ENCODE measurements at regions not wholly inside any gene's neighbourhood (a gene's known extent, or its start where the extent isn't known, plus 50 kb on each side); places are given as distances from the start of the nearest gene placed in this dataset.

- DNase-seq, result no peak
Observed at GRCh38 chr1:29461115-29461739, 224.9 kb downstream of the PTPRU start.

GRCh38 chr1:29460694-29461093, 224.4 kb downstream of the PTPRU start:
- DNase-seq, result no peak

GRCh38 chr1:29460041-29460610, 223.8 kb downstream of the PTPRU start:
- no peak for DNase-seq

GRCh38 chr1:29459620-29459945, 223.3 kb downstream of the PTPRU start:
- DNase-seq, result no peak

- no peak for DNase-seq
Observed at GRCh38 chr1:29458737-29459619, 222.7 kb downstream of the PTPRU start.

- DNase-seq, result no peak
Observed at GRCh38 chr1:29457496-29458368, 221.4 kb downstream of the PTPRU start.

- no peak for DNase-seq
Observed at GRCh38 chr1:29456685-29457435, 220.5 kb downstream of the PTPRU start.

GRCh38 chr1:29455781-29456180, 219.5 kb downstream of the PTPRU start:
- no peak for DNase-seq

GRCh38 chr1:29454616-29455380, 218.5 kb downstream of the PTPRU start:
- no peak for DNase-seq

GRCh38 chr1:29453502-29454240, 217.3 kb downstream of the PTPRU start:
- DNase-seq, result no peak

GRCh38 chr1:29452463-29453230, 216.3 kb downstream of the PTPRU start:
- no peak for DNase-seq

- no peak for DNase-seq
Observed at GRCh38 chr1:29451368-29451892, 215.1 kb downstream of the PTPRU start.

GRCh38 chr1:29450591-29450990, 214.3 kb downstream of the PTPRU start:
- DNase-seq, result no peak

GRCh38 chr1:29448456-29449235, 212.3 kb downstream of the PTPRU start:
- DNase-seq, result no peak

GRCh38 chr1:29447368-29447767, 211.0 kb downstream of the PTPRU start:
- no peak for DNase-seq

- DNase-seq, result no peak
Observed at GRCh38 chr1:29444782-29445729, 208.7 kb downstream of the PTPRU start.

GRCh38 chr1:29444081-29444715, 207.9 kb downstream of the PTPRU start:
- DNase-seq, result no peak

Data from hindlimb muscle (tissue), 1 donor.